ENCODE measurements at regions not wholly inside any gene's neighbourhood (a gene's known extent, or its start where the extent isn't known, plus 50 kb on each side); places are given as distances from the start of the nearest gene placed in this dataset.

DNA sequence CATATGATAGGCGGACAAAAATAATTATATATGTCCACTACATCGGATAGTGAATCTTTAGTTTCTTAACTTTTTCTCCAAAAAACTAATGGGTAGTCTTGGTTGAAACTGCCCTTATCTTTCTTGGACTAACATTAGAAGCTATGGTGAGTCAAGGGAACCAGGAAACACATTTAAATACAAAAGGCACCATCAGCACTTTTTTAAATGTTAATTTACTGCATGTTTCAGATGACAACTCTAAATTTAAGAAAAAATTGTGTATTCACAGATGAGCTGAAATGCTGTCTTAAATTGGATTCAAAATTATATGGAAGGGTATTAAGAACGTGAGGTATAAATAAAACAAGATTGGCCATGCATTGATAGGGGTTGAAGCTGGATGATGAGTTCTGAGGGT, 75.6 kb upstream of the CERS6 start:
- no peak for DNase-seq

DNA sequence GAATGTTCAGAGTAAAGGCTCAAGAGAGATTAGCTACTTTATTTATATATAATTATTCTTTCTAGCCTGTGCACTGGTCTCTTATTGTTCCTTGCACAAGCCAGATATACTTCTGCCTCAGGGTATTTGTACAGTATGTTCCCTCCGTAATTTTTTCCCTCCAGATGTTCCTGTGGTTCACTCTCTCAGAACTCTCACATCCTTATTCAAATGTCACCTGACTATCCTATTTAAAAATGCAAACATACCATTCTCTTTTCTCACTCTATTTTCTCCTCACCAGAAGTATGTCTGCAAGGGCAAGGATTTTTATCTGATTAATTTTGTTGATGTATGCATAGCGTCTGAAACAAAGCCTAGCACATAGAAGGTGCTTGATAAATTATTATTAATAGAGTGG, 64.0 kb upstream of the CERS6 start:
- no peak for DNase-seq

GRCh38 chr2:168392797-168393196, 63.3 kb upstream of the CERS6 start:
- DNase-seq = no peak

DNA sequence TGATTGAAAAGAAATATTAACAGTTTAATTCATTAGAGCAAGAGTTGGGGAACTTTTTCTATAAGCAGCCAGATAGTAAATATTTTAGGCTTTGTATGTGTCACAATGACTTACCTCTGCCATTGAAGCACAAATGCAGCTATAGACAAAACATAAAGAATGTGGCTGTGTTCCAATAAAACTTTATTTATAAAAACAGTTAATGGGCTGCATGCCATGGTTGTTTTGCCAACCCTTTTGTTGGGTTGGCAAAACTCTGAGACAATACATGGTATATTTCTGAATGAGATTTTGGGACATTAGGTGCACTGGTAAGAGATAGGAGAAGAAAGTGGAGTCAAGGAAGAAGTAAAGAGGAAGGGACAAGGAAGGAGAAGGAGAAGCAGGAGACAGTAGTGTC, 61.8 kb upstream of the CERS6 start:
- DNase-seq = no peak

DNA sequence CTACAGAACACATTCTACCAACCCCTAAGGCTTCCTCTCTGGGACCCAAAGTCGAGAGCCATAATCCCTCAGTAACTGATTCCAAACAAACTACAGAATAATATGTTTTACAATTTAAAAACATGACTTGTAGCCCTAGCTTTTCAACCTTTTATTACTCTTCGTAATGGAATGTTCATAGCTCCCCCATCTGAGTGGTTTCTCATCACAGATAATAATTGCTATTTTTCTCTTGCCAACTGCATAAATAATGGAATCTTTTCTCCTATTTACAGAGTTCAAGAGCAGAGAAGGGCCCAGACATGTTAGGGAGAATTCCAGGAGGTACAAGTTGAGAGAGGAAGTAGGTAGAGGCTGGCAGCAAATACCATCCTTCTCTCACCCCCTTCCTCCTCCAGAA, 59.9 kb upstream of the CERS6 start:
- no peak for DNase-seq

DNA sequence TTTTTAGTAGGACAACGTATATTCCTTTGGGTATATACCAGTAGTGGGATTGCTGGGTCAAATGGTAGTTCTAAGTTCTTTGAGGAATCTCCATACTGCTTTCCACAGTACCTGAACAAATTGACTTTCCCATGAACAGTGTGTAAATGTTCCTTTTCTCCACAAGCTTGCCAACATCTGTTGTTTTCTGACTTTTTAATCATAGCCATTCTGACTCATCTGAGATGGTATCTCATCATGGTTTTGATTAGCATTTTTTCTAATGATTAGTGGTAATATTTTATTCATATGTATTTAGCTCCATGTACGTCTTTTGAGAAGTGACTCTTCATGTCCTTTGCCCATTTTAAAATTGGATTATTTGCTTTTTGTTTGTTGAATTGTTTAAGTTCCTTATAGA, 58.4 kb upstream of the CERS6 start:
- no peak for DNase-seq

- no peak for DNase-seq
Observed at GRCh38 chr2:168401048-168401556, 55.0 kb upstream of the CERS6 start.

- DNase-seq = no peak
Observed at GRCh38 chr2:168401771-168402170, 54.3 kb upstream of the CERS6 start.

DNA sequence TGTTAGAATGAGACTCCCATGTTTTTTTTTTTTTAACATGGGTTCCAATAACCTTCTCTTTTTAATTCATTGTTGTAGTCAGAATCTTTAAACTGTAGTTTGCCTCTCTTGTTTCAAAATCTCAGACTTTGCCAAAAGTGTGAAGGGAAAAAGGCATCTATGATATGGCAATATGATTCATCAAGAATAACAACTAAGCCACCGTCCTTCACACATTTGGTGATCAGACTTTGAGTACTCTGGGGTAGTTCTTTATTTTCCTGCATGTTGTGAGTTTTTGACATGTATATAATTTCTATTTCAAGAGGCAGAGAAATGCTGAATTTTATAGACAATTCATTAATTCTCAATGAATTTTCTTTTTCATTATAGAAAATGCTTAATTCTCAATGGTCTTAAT, 53.5 kb upstream of the CERS6 start:
- no peak for DNase-seq

GRCh38 chr2:168403736-168404135, 52.3 kb upstream of the CERS6 start:
- no peak for DNase-seq

- no peak for DNase-seq
Observed at GRCh38 chr2:168404764-168405163, 51.3 kb upstream of the CERS6 start.

Data from T-helper 1 cell (primary cell).